ENCODE measurements at regions not wholly inside any gene's neighbourhood (a gene's known extent, or its start where the extent isn't known, plus 50 kb on each side); places are given as distances from the start of the nearest gene placed in this dataset.

DNA sequence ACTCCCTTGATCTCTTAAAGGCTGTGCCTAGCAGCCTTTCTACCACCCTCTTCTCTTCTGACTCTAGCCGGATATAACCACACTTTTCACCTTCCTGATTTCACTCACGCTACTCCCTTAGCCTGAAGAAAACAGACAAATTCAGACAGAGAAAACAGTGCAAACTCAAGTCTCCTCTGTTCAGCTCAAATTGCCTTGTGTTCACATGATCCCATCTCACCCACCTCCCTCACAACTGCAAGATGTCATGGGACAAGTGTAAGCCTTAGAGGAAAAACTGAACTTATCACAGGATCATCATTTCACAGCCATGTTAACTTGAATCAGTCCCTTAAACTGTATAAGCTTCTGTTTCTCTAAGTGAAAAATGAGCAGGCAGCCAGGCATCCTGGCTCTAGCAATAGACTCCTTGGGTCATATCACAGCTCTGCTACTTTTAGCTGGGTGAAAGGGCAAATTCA is 66.5 kb upstream of the TENT5A start:
- H3K9me3 ChIP-seq (replicated peaks in 1 of 3) = no peaks in the 10 kb centered on the region
- H3K27me3 ChIP-seq = no peaks in the 10 kb centered on the region
- no peak for DNase-seq
- no peak overlapping the region for H3K4me3 ChIP-seq
- H3K27ac ChIP-seq = no peak overlapping the region
- 64 to 97% (median 82%) methylated on average over 2 of the region's 2 CpGs for WGBS, 4 donors
- no peaks in the 10 kb centered on the region for H3K4me1 ChIP-seq (replicated peaks in 1 of 2)
- H3K36me3 ChIP-seq (replicated peaks in 1 of 2) = no peaks in the 10 kb centered on the region
- TF ChIP-seq, protein P1, sequence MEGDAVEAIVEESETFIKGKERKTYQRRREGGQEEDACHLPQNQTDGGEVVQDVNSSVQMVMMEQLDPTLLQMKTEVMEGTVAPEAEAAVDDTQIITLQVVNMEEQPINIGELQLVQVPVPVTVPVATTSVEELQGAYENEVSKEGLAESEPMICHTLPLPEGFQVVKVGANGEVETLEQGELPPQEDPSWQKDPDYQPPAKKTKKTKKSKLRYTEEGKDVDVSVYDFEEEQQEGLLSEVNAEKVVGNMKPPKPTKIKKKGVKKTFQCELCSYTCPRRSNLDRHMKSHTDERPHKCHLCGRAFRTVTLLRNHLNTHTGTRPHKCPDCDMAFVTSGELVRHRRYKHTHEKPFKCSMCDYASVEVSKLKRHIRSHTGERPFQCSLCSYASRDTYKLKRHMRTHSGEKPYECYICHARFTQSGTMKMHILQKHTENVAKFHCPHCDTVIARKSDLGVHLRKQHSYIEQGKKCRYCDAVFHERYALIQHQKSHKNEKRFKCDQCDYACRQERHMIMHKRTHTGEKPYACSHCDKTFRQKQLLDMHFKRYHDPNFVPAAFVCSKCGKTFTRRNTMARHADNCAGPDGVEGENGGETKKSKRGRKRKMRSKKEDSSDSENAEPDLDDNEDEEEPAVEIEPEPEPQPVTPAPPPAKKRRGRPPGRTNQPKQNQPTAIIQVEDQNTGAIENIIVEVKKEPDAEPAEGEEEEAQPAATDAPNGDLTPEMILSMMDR (IDR thresholded peaks at IDR 0.05) = no peak
- no peak for TF ChIP-seq POLR2A (IDR thresholded peaks at IDR 0.05)
- intact Hi-C loops (cut with DNase I) = no loop called here

DNA sequence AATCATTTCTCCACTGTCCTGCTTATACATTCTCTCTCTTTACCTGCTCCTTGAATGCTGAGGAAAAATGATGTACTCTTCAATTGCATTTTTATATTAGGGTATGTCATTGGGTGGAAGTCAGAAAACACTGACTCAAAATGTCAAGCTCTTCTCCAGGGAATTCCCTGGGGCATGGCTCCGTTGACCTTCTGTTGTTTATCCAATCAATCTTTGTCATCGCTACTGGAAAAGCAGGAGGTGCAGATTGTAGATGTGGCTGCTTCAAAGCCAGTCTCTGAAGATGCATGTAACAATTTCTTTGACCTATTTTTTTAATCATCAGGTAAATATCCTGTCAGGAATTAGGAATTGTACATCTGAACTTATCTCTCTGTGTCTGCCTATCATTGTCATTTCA is 63.9 kb upstream of the TENT5A start:
- TF ChIP-seq POLR2A (IDR thresholded peaks at IDR 0.05) = no peak
- TF ChIP-seq, protein P1 (IDR thresholded peaks at IDR 0.05) = no peak
- no peaks in the 10 kb centered on the region for H3K9me3 ChIP-seq (replicated peaks in 1 of 3)
- intact Hi-C loops (cut with DNase I) = no loop called here
- WGBS, 4 donors = 21 to 49% (median 32%) methylated on average over 2 of the region's 2 CpGs
- no peak overlapping the region for H3K4me3 ChIP-seq
- H3K27me3 ChIP-seq = no peaks in the 10 kb centered on the region
- DNase-seq = no peak
- no peak overlapping the region for H3K27ac ChIP-seq
- no peaks in the 10 kb centered on the region for H3K36me3 ChIP-seq (replicated peaks in 1 of 2)
- peaks cover 0 to 6% of the 10 kb centered on the region in 2 donors for H3K4me1 ChIP-seq (replicated peaks in 1 of 2)

DNA sequence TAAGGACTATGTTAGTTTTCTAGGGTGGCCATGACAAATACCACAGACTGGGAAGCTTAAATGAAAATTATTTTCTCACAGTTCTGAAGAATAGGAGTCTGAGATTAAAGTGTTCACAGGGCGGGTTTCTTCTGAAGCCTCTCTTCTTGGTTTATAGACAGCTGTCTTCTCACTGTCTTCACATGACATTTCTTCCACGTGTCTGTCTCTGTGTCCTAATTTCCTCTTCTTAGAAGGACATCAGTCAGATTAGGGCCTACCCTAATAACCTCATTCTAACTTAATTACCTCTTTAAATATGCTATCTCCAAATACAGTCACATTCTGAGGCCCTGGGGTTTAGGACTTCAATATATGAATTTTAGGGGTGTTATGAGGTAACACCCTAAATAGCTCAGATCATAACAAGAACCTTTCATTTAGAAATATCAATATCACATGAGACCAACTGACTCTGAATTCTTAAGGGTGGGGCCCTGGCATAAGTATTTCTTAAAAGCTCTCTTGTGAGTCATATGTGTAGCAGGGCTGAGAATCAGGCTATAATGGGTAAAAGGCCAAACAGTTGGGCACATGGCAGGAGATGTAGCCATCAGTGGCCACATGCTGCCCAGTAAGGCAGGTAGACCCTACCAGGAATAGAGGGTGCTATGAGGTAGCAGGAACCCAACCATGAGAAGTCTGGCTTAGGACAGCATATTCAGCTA is 62.0 kb upstream of the TENT5A start:
- intact Hi-C loops (cut with DNase I) = no loop called here

DNA sequence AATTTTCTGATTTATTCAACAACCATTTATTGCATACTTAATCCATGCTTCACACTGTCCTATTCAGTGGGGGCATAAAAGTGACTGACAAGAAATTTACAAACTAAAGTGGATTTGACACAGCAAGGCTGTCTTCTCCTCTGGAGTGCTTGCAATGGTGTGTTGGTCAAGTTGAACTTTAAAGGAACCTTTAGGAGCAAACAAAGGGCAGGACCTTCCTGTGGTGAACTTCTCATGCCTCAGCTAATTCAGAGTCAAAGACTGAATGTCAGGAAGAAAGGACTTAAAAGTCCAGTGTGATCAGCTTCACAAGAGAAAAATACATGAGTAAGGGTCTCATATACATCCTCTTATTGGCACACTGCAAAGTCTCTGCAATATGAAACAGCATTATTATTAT is 60.8 kb upstream of the TENT5A start:
- H3K27ac ChIP-seq = no peak overlapping the region
- H3K4me1 ChIP-seq (replicated peaks in 1 of 2) = peaks cover 0 to 15% of the 10 kb centered on the region in 2 donors
- TF ChIP-seq POLR2A (IDR thresholded peaks at IDR 0.05) = no peak
- TF ChIP-seq, protein P1 (IDR thresholded peaks at IDR 0.05) = no peak
- H3K4me3 ChIP-seq = no peak overlapping the region
- intact Hi-C loops (cut with DNase I) = no loop called here
- no peaks in the 10 kb centered on the region for H3K36me3 ChIP-seq (replicated peaks in 1 of 2)
- no peaks in the 10 kb centered on the region for H3K27me3 ChIP-seq
- H3K9me3 ChIP-seq (replicated peaks in 1 of 3) = no peaks in the 10 kb centered on the region
- no peak for DNase-seq

More for the DNA sequence above, 62.0 kb upstream of the TENT5A start:
- no peak overlapping the region for H3K4me3 ChIP-seq
- no peak overlapping the region for H3K27ac ChIP-seq
- H3K4me1 ChIP-seq (replicated peaks in 1 of 2) = peaks cover 0 to 15% of the 10 kb centered on the region in 2 donors
- H3K36me3 ChIP-seq (replicated peaks in 1 of 2) = no peaks in the 10 kb centered on the region
- no peak for DNase-seq
- H3K27me3 ChIP-seq = no peaks in the 10 kb centered on the region
- 48 to 82% (median 56%) methylated on average over 2 of the region's 2 CpGs for WGBS, 4 donors
- no peak for TF ChIP-seq POLR2A (IDR thresholded peaks at IDR 0.05)
- TF ChIP-seq, protein P1 (IDR thresholded peaks at IDR 0.05) = no peak
- no peaks in the 10 kb centered on the region for H3K9me3 ChIP-seq (replicated peaks in 1 of 3)
